Activated naive CD4-positive, alpha-beta T cell treated with anti-CD3 and anti-CD28 coated beads, Interleukin-2, amount 50 U/mL, for 72 hours (primary cell): ENCODE measurements at regions not wholly inside any gene's neighbourhood (a gene's known extent, or its start where the extent isn't known, plus 50 kb on each side); places are given as distances from the start of the nearest gene placed in this dataset.

ENCODE experiments used
- ATAC-seq, 2 donors: fragments of 150-1000 bp; cut with Tn5 transposase; 2 replicates each; pipeline ENCODE4 v1.10.0; 2021; ENCODE audit warnings: mild to moderate bottlenecking in 2 of 2, moderate library complexity in 2 of 2
- DNase-seq, 2 donors: peaks; one replicate each; pipeline ENCODE4 v3.0.0; 2021 to 2022; ENCODE audit warnings: low spot score in 2 of 2
- H3K27ac Mint-ChIP-seq, 2 donors: one replicate each; pipeline ENCODE4 v1.8.0; 2022; ENCODE audit warnings: mild to moderate bottlenecking in 2 of 2, mixed read lengths in 2 of 2
- H3K36me3 Mint-ChIP-seq, 2 donors: one replicate each; pipeline ENCODE4 v1.8.0; 2022; ENCODE audit warnings: mixed read lengths in 2 of 2
- H3K9me3 Mint-ChIP-seq, 2 donors: one replicate each; pipeline ENCODE4 v1.8.0; 2022; ENCODE audit warnings: mixed read lengths in 2 of 2

GRCh38 chr5:167623354-167623753, 668.1 kb upstream of the WWC1 start:
- Mint-ChIP-seq H3K27ac (no peak overlapping the region), H3K9me3 (peaks cover 10 to 12% of the 10 kb centered on the region in 2 donors), H3K36me3 (no peaks in the 10 kb centered on the region)
- DNase-seq: no peak
- no peak for ATAC-seq

GRCh38 chr5:167624053-167624452, 667.4 kb upstream of the WWC1 start:
- Mint-ChIP-seq H3K36me3 (no peaks in the 10 kb centered on the region), H3K27ac (no peak overlapping the region), H3K9me3 (peaks cover 9 to 11% of the 10 kb centered on the region in 2 donors)
- no peak for DNase-seq
- ATAC-seq: no peak

GRCh38 chr5:167626341-167627123, 664.9 kb upstream of the WWC1 start:
- ATAC-seq (no peak), DNase-seq (no peak)
- Mint-ChIP-seq H3K9me3 (peaks cover 4 to 9% of the 10 kb centered on the region in 2 donors), H3K36me3 (no peaks in the 10 kb centered on the region), H3K27ac (no peak overlapping the region)

GRCh38 chr5:167629634-167630033, 661.8 kb upstream of the WWC1 start:
- no peak for ATAC-seq
- H3K9me3 Mint-ChIP-seq: peaks cover 4 to 8% of the 10 kb centered on the region in 2 donors

GRCh38 chr5:167631191-167631590, 660.3 kb upstream of the WWC1 start:
- DNase-seq (no peak), ATAC-seq (no peak)
- H3K9me3 Mint-ChIP-seq: peaks cover 4 to 8% of the 10 kb centered on the region in 2 donors
- no peak overlapping the region for H3K27ac Mint-ChIP-seq
- H3K36me3 Mint-ChIP-seq: no peaks in the 10 kb centered on the region

More at GRCh38 chr5:167629634-167630033, 661.8 kb upstream of the WWC1 start:
- Mint-ChIP-seq H3K36me3 (no peaks in the 10 kb centered on the region), H3K27ac (no peak overlapping the region)
- no peak for DNase-seq

GRCh38 chr5:167633114-167633513, 658.3 kb upstream of the WWC1 start:
- Mint-ChIP-seq H3K9me3 (peaks cover 4 to 7% of the 10 kb centered on the region in 2 donors), H3K36me3 (no peaks in the 10 kb centered on the region)
- ATAC-seq: no peak

GRCh38 chr5:167633931-167634341, 657.5 kb upstream of the WWC1 start:
- DNase-seq: no peak
- Mint-ChIP-seq H3K36me3 (no peaks in the 10 kb centered on the region), H3K27ac (no peak overlapping the region), H3K9me3 (peaks cover 3 to 4% of the 10 kb centered on the region in 2 donors)
- no peak for ATAC-seq

More at GRCh38 chr5:167633114-167633513, 658.3 kb upstream of the WWC1 start:
- no peak overlapping the region for H3K27ac Mint-ChIP-seq
- DNase-seq: no peak

- Mint-ChIP-seq H3K27ac (no peak overlapping the region), H3K9me3 (peaks cover 3 to 4% of the 10 kb centered on the region in 2 donors), H3K36me3 (no peaks in the 10 kb centered on the region)
- ATAC-seq (no peak), DNase-seq (no peak)
Observed at GRCh38 chr5:167634432-167634831, 657.0 kb upstream of the WWC1 start.

- no peak for DNase-seq
- H3K27ac Mint-ChIP-seq: no peak overlapping the region
Observed at GRCh38 chr5:167638816-167639215, 652.6 kb upstream of the WWC1 start.

GRCh38 chr5:167639273-167639672, 652.2 kb upstream of the WWC1 start:
- ATAC-seq (no peak), DNase-seq (no peak)
- H3K9me3 Mint-ChIP-seq: peaks cover 0 to 4% of the 10 kb centered on the region in 2 donors
- no peaks in the 10 kb centered on the region for H3K36me3 Mint-ChIP-seq
- H3K27ac Mint-ChIP-seq: no peak overlapping the region

More at GRCh38 chr5:167638816-167639215, 652.6 kb upstream of the WWC1 start:
- no peaks in the 10 kb centered on the region for H3K36me3 Mint-ChIP-seq
- ATAC-seq: no peak
- peaks cover 0 to 4% of the 10 kb centered on the region in 2 donors for H3K9me3 Mint-ChIP-seq

GRCh38 chr5:167639766-167640165, 651.7 kb upstream of the WWC1 start:
- ATAC-seq: no peak
- no peak for DNase-seq
- Mint-ChIP-seq H3K9me3 (peaks cover 0 to 4% of the 10 kb centered on the region in 2 donors), H3K36me3 (no peaks in the 10 kb centered on the region), H3K27ac (no peak overlapping the region)

GRCh38 chr5:167642181-167642580, 649.3 kb upstream of the WWC1 start:
- ATAC-seq (no peak), DNase-seq (no peak)
- Mint-ChIP-seq H3K27ac (no peak overlapping the region), H3K9me3 (peaks cover 4 to 5% of the 10 kb centered on the region in 2 donors), H3K36me3 (no peaks in the 10 kb centered on the region)

GRCh38 chr5:167642779-167643517, 648.5 kb upstream of the WWC1 start:
- DNase-seq (no peak), ATAC-seq (no peak)
- no peaks in the 10 kb centered on the region for H3K36me3 Mint-ChIP-seq
- H3K9me3 Mint-ChIP-seq: peaks cover 4 to 5% of the 10 kb centered on the region in 2 donors
- H3K27ac Mint-ChIP-seq: no peak overlapping the region

GRCh38 chr5:167643631-167644280, 647.7 kb upstream of the WWC1 start:
- Mint-ChIP-seq H3K9me3 (peaks cover 4 to 5% of the 10 kb centered on the region in 2 donors), H3K36me3 (no peaks in the 10 kb centered on the region), H3K27ac (no peak overlapping the region)
- DNase-seq (no peak), ATAC-seq (no peak)

- H3K27ac Mint-ChIP-seq: no peak overlapping the region
- DNase-seq: no peak
- no peaks in the 10 kb centered on the region for H3K36me3 Mint-ChIP-seq
- peaks cover 4 to 5% of the 10 kb centered on the region in 2 donors for H3K9me3 Mint-ChIP-seq
- ATAC-seq: no peak
Observed at GRCh38 chr5:167644619-167645018, 646.8 kb upstream of the WWC1 start.

GRCh38 chr5:167649471-167649870, 642.0 kb upstream of the WWC1 start:
- peaks cover 0 to 5% of the 10 kb centered on the region in 2 donors for H3K9me3 Mint-ChIP-seq
- no peaks in the 10 kb centered on the region for H3K36me3 Mint-ChIP-seq
- ATAC-seq (no peak), DNase-seq (no peak)
- H3K27ac Mint-ChIP-seq: no peak overlapping the region

GRCh38 chr5:167652690-167653089, 638.8 kb upstream of the WWC1 start:
- ATAC-seq: no peak
- Mint-ChIP-seq H3K36me3 (no peaks in the 10 kb centered on the region), H3K27ac (no peak overlapping the region), H3K9me3 (no peaks in the 10 kb centered on the region)
- no peak for DNase-seq
